HCT116 (cell line): ENCODE measurements at regions not wholly inside any gene's neighbourhood (a gene's known extent, or its start where the extent isn't known, plus 50 kb on each side); places are given as distances from the start of the nearest gene placed in this dataset.
A peak's percentile ranks its signal among the peaks of the same experiment; 100 is the strongest.

Experiments used
- ATAC-seq: fragments of 200-7000 bp; cut with Tn5 transposase; 2 replicates; pipeline ENCODE4 v1.9.1; 2020; ENCODE audit warnings: mild to moderate bottlenecking, moderate library complexity
- BruUV-seq: library from RNA; stranded (reverse); fragments of 400-500 nt; replicated peaks from 2 replicates; lab custom pipeline; 2021; lab: Mats Ljungman, UMichigan
- CTCF ChIA-PET: fragments of 300-600 bp; sonication (Branson Sonifier 250); formaldehyde crosslinking; loops from one replicate; lab custom pipeline; 2021; ENCODE audit warnings: antibody characterized with exemption; lab: Charles Lee
- POLR2A ChIA-PET: fragments of 300-600, 350-600 bp; sonication (Branson Sonifier 250); formaldehyde crosslinking; loops from one replicate; lab custom pipeline; 2021; ENCODE audit warnings: antibody characterized with exemption; lab: Charles Lee
- RAD21 ChIA-PET, 2 experiments: fragments of 300-600 bp; sonication (Branson Sonifier 250); formaldehyde crosslinking; loops; one replicate each; lab custom pipeline; 2023; ENCODE audit warnings: low total read pairs in 2 of 2; ENCODE audit not compliant: uncharacterized antibody in 2 of 2, unreplicated experiment in 2 of 2, low non-redundant PET in 1 of 2; lab: Charles Lee
- DNase-seq: peaks from one replicate; pipeline ENCODE4 v3.0.0-alpha.2; 2010; ENCODE audit warnings: low read depth, low spot score
- H2AFZ ChIP-seq: fragments of 200-600 bp; shearing (Covaris generic), sonication (generic); 2 replicates; pipeline ENCODE4 v1.6.1; 2017; ENCODE audit warnings: low read depth, mixed run types, mixed read lengths, antibody characterized with exemption, low read length; ENCODE audit not compliant: poor library complexity, severe bottlenecking
- H3K27ac ChIP-seq: 2 replicates; pipeline ENCODE4 v1.5.1; 2012; ENCODE audit warnings: low read depth, low read length
- H3K27me3 ChIP-seq: fragments of 200-600 bp; sonication (generic); 2 replicates; pipeline ENCODE4 v1.6.1; 2016; ENCODE audit warnings: mixed run types, low read length, mixed read lengths; ENCODE audit not compliant: insufficient read depth
- H3K36me3 ChIP-seq, 2 experiments: fragments of 200-500 bp in 1 of 2; fragments of 200-600 bp in 1 of 2; sonication (Bioruptor generic) in 1 of 2; sonication (generic) in 1 of 2; 2 replicates each; pipeline versions ENCODE4 v1.5.1 to v1.6.1; 2014 to 2016; ENCODE audit warnings: low read length in 2 of 2, inconsistent platforms in 1 of 2, mixed read lengths in 1 of 2, mixed run types in 1 of 2; ENCODE audit not compliant: insufficient read depth in 2 of 2, control insufficient read depth in 1 of 2
- H3K4me1 ChIP-seq, 2 experiments: fragments of 200-600 bp in 1 of 2; sonication (generic) in 1 of 2; 2 replicates each; pipeline versions ENCODE4 v1.5.1 to v1.6.1; 2012 to 2017; ENCODE audit warnings: low read length in 2 of 2, inconsistent platforms in 1 of 2, mild to moderate bottlenecking in 1 of 2, mixed read lengths in 1 of 2, mixed run types in 1 of 2, moderate library complexity in 1 of 2; ENCODE audit not compliant: insufficient read depth in 2 of 2, control insufficient read depth in 1 of 2
- H3K4me2 ChIP-seq: fragments of 200-600 bp; sonication (generic); 2 replicates; pipeline ENCODE4 v1.6.1; 2017; ENCODE audit warnings: mixed run types, low read length, mixed read lengths
- H3K4me3 ChIP-seq, 2 experiments: fragments of 200-600 bp in 1 of 2; sonication (generic) in 1 of 2; replicated peaks in 1 of 2; 2 replicates each; pipeline ENCODE4 v1.5.1; 2011 to 2016; ENCODE audit warnings: low read length in 2 of 2, control low read depth in 1 of 2, low read depth in 1 of 2, mild to moderate bottlenecking in 1 of 2, mixed read lengths in 1 of 2, mixed run types in 1 of 2
- H3K79me2 ChIP-seq: fragments of 200-600 bp; sonication (generic); 2 replicates; pipeline ENCODE4 v1.6.1; 2017; ENCODE audit warnings: mild to moderate bottlenecking, mixed run types, low read length, moderate library complexity, mixed read lengths; ENCODE audit not compliant: insufficient read depth
- H3K9ac ChIP-seq: fragments of 200-600 bp; sonication (generic); 2 replicates; pipeline ENCODE4 v1.6.1; 2016; ENCODE audit warnings: low read length, mixed read lengths
- H3K9me2 ChIP-seq: fragments of 200-600 bp; sonication (generic), shearing (Covaris generic); 2 replicates; pipeline ENCODE4 v1.6.1; 2017; ENCODE audit warnings: mixed run types, mild to moderate bottlenecking, moderate library complexity; ENCODE audit not compliant: insufficient read depth
- H3K9me3 ChIP-seq, 2 experiments: fragments of 200-500 bp in 1 of 2; fragments of 200-600 bp in 1 of 2; sonication (Bioruptor generic) in 1 of 2; sonication (generic) in 1 of 2; 2 replicates each; pipeline ENCODE4 v1.6.1; 2014 to 2017; ENCODE audit warnings: low read length in 2 of 2, mixed read lengths in 2 of 2, inconsistent platforms in 1 of 2, low read depth in 1 of 2, mild to moderate bottlenecking in 1 of 2, mixed run types in 1 of 2, moderate library complexity in 1 of 2; ENCODE audit not compliant: control insufficient read depth in 1 of 2, insufficient read depth in 1 of 2
- H4K20me1 ChIP-seq: fragments of 200-600 bp; sonication (generic), shearing (Covaris generic); 2 replicates; pipeline ENCODE4 v1.6.1; 2017; ENCODE audit warnings: mixed run types, mild to moderate bottlenecking, moderate library complexity; ENCODE audit not compliant: insufficient read depth
- CBX3 ChIP-seq: IDR thresholded peaks from 2 replicates; pipeline ENCODE4 v1.6.1; 2012; ENCODE audit warnings: low read depth
- CTCF ChIP-seq, 3 experiments: fragments of 200-600 bp in 1 of 3; sonication (generic) in 1 of 3; IDR thresholded peaks in 2 of 3; conservative IDR thresholded peaks in 1 of 3; 2 replicates each; pipeline ENCODE4 v1.5.1; 2012 to 2017; ENCODE audit warnings: low read depth in 2 of 3, low read length in 2 of 3, antibody characterized with exemption in 1 of 3, borderline replicate concordance in 1 of 3, control low read depth in 1 of 3, mild to moderate bottlenecking in 1 of 3, mixed read lengths in 1 of 3, mixed run types in 1 of 3, moderate library complexity in 1 of 3; ENCODE audit not compliant: insufficient read depth in 1 of 3
- EZH2phosphoT487 ChIP-seq: fragments of 200-600 bp; IDR thresholded peaks from 2 replicates; pipeline ENCODE4 v1.6.1; 2018; ENCODE audit warnings: antibody characterized with exemption, borderline replicate concordance
- POLR2A ChIP-seq: IDR thresholded peaks from 2 replicates; pipeline ENCODE4 v1.7.0; 2011; ENCODE audit warnings: borderline replicate concordance; ENCODE audit not compliant: insufficient read depth, insufficient read length; ENCODE audit errors: extremely low read depth
- POLR2AphosphoS5 ChIP-seq: IDR thresholded peaks from 2 replicates; pipeline ENCODE4 v1.6.1; 2011; ENCODE audit warnings: mild to moderate bottlenecking, low read depth, low read length, moderate library complexity
- RAD21 ChIP-seq: IDR thresholded peaks from 2 replicates; pipeline ENCODE4 v1.6.1; 2012; ENCODE audit warnings: low read depth, mild to moderate bottlenecking
- SIN3A ChIP-seq: IDR thresholded peaks from 2 replicates; pipeline ENCODE4 v1.6.1; 2012; ENCODE audit warnings: low read depth
- intact Hi-C: fragments of 100-400 bp; cut with micrococcal nuclease; formaldehyde crosslinking; loops from 2 replicates; pipeline ENCODE4 v1.10.0; 2022

GRCh38 chr10:84613336-84614021 is 285.1 kb downstream of the CCSER2 start:
- Histone ChIP-seq H3K9me3 (no peaks in the 10 kb centered on the region), H3K79me2 (no peaks in the 10 kb centered on the region), H3K9me2 (no peaks in the 10 kb centered on the region), H2AFZ (no peak overlapping the region), H3K36me3 (no peaks in the 10 kb centered on the region), H3K27me3 (peaks cover 13% of the 10 kb centered on the region), H3K4me2 (peak overlapping the region; percentile 12), H3K9ac (no peak overlapping the region), H3K27ac (no peak overlapping the region), H3K4me3 (no peak overlapping the region), H3K4me1 (peaks cover 0 to 4% of the 10 kb centered on the region in 2 experiments; a peak in 1 of 4 replicates), H4K20me1 (no peaks in the 10 kb centered on the region)
- no TSS peak for BruUV-seq
- TF ChIP-seq RAD21 (peak; percentile 81), CTCF (IDR thresholded peaks at IDR 0.05 in 2 of 3, conservative IDR thresholded peaks at IDR 0.05 in 1 of 3; ENCODE audit: borderline replicate concordance in 1 of 3, insufficient read depth in 1 of 3, low read depth in 2 of 3, low read length in 2 of 3) (peak; percentile 47 to 80 (median 59)), POLR2AphosphoS5 (no peak), CBX3 (0 out of 2 replicates have a peak, but pooled peaks have one; percentile 27), SIN3A (no peak), EZH2phosphoT487 (no peak), POLR2A (no peak)
- intact Hi-C loops, result loop anchor here (1.0 to 5.0 kb wide), 4 partner anchors 103 to 1764 kb away; no protein-coding TSS in a partner anchor
- DNase-seq (peak; percentile 72), ATAC-seq (peak; percentile 98)
- CTCF ChIA-PET, result interaction anchor here (0.6 to 1.6 kb wide), 29 partner anchors 11 to 1382 kb away, joined by 3 to 17 read pairs (median 4); no protein-coding TSS in a partner anchor
- POLR2A ChIA-PET, result no interaction called here
- RAD21 ChIA-PET, result interaction anchor here (0.9 to 1.9 kb wide), 5 partner anchors 12 to 207 kb away, joined by 4 to 9 read pairs (median 5); no protein-coding TSS in a partner anchor
